H1 (cell line): ENCODE measurements at regions not wholly inside any gene's neighbourhood (a gene's known extent, or its start where the extent isn't known, plus 50 kb on each side); places are given as distances from the start of the nearest gene placed in this dataset.

Experiments used
- EZH2 ChIP-seq: fragments of 200-600 bp; sonication (generic); IDR thresholded peaks from 2 replicates; pipeline ENCODE4 v1.7.1; 2012; ENCODE audit warnings: low read depth, mild to moderate bottlenecking, moderate library complexity, low read length, inconsistent platforms; ENCODE audit not compliant: severe bottlenecking
- POLR2A ChIP-seq, 2 experiments: IDR thresholded peaks; 1 replicate in 1 of 2; 2 replicates in 1 of 2; pipeline ENCODE4 v1.6.1; 2011; ENCODE audit warnings: low read depth in 2 of 2, low read length in 2 of 2, mild to moderate bottlenecking in 2 of 2; ENCODE audit errors: control extremely low read depth in 1 of 2
- SP1 ChIP-seq: IDR thresholded peaks from 2 replicates; pipeline ENCODE4 v1.6.1; 2011; ENCODE audit warnings: low read depth, low read length
- TF ChIP-seq, protein P1 (sequence below): IDR thresholded peaks from 2 replicates; pipeline ENCODE4 v1.6.1; 2012; ENCODE audit warnings: low read length, inconsistent platforms

DNA sequence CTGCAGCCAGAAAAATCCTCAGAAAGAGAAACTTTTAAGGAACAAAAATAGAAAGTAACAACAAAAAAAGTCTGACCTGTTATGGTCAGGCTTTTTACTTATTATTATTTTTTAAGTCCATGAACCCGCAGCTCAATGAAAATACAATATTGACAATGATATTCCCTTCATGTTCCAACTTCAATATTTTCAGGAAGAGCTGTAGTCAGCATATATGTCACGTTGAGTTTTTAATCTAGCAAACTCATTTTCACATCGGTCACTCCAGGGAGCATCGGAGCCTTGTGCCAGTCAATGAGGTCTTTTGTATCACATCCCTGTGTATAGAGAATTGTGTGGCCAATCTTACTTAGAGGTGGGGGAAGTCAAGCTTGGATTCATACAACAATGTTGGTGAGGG lies 568.4 kb upstream of the GCFC2 start:
- no peak for TF ChIP-seq SP1
- TF ChIP-seq, protein P1, sequence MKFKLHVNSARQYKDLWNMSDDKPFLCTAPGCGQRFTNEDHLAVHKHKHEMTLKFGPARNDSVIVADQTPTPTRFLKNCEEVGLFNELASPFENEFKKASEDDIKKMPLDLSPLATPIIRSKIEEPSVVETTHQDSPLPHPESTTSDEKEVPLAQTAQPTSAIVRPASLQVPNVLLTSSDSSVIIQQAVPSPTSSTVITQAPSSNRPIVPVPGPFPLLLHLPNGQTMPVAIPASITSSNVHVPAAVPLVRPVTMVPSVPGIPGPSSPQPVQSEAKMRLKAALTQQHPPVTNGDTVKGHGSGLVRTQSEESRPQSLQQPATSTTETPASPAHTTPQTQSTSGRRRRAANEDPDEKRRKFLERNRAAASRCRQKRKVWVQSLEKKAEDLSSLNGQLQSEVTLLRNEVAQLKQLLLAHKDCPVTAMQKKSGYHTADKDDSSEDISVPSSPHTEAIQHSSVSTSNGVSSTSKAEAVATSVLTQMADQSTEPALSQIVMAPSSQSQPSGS: no peak
- TF ChIP-seq POLR2A (IDR thresholded peaks at IDR 0.05; ENCODE audit: control extremely low read depth in 1 of 2, low read depth in 2 of 2, low read length in 2 of 2): no peak
- no peak for TF ChIP-seq EZH2
